DMS153 treated with DMSO at 0.1 percent for 48 hours (cell line): ENCODE measurements at regions not wholly inside any gene's neighbourhood (a gene's known extent, or its start where the extent isn't known, plus 50 kb on each side); places are given as distances from the start of the nearest gene placed in this dataset.
"Not testable (repeated sequence)": the region's sequence is repeated elsewhere in the genome, so short reads cannot be mapped to it uniquely, and the experiment has no call there.

Source experiments
- DNase-seq: peaks from one replicate; lab custom pipeline; 2025; ENCODE audit not compliant: unreplicated experiment; lab: John Stamatoyannopoulos, UW

- not testable (repeated sequence) for DNase-seq
Observed at GRCh38 chr1:244156617-244157016, 105.5 kb downstream of the ZBTB18 start.

DNA sequence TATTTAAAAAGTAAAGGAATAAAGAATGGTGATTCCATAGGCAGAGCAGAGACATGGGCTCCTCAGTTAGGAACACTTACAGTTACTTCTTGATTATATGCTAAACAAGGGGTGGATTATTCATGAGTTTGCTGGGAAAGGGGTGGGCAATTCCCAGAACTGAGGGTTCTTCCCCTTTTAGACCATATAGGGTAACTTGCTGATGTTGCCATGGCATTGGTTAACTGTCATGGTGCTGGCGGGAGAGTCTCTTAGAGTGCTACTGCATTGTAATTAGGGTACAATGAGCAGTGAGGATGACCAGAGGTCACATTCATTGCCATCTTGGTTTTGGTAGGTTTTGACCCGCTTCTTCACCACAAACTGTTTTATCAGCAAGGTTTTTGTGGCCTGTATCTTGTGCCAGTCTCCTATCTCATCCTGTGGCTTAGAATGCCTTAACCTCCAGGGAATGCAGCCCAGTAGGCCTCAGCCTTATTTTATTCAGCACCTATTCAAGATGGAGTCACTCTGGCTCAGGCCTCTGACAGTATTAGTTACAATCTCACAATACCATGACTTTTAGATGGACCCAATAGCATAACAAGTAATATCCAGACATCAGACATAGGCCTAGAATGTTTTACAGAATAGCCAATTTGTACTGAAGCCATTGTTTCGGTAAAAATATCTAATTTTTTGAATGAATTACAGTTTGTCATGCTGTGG is 106.8 kb downstream of the ZBTB18 start:
- no peak for DNase-seq

DNA sequence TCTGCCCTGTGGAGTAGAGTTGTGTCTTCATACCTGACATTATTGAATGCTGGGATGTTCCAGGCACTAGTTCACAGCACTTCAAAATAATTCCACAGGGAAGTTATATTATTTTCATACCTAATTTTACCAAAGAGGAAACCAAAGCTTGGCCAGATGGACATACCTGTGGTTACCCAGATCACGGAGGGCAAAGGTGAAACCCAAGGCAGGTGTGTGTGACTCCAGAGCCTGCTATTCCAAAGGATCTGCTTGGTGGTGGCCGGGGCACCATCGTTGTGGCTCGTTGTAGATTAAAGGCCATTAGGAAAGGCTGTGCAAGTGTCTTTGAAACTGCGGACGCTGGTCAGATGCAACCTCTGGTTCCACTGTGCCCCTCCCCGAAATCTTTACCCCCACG is 108.6 kb downstream of the ZBTB18 start:
- DNase-seq = no peak

DNA sequence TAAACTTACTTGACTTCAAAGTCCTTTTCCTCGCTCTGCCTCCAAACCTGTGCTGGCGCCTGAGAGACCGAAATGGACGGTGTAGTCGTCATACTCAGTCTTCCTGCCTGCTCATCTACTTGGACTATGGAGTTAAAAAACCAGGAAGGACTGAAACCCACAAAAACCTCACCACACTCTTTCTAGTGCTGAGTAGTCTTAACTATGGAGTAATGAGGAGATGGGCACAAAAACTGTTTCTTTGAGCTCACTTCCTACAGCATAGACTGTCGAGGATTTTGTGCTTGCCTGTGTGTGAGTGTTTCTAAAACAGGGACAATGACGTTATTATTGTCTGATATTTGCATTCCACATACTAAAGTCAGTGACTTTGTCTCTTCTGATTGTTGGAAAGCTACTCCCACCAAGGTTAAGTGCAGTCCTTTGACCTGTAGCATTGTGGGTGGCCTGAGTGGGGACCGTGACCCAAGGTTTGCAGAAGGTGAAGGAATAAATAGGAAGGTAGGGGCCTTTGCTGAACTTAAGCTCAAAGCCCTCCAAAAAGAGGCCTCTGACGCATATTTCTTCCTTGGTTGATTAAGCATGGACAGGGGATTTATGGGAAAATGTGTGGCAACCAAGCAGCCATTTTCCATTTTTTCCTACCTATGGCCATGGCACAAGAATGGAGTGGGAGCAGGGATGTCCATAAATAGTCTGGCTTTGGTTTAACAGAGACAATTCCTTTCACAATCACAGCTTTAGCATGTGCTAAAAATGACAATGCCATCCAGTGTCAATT is 109.6 kb downstream of the ZBTB18 start:
- no peak for DNase-seq

- no peak for DNase-seq
Observed at GRCh38 chr1:244161236-244161510, 110.1 kb downstream of the ZBTB18 start.

GRCh38 chr1:244162786-244163530 is 111.9 kb downstream of the ZBTB18 start:
- DNase-seq = no peak

DNA sequence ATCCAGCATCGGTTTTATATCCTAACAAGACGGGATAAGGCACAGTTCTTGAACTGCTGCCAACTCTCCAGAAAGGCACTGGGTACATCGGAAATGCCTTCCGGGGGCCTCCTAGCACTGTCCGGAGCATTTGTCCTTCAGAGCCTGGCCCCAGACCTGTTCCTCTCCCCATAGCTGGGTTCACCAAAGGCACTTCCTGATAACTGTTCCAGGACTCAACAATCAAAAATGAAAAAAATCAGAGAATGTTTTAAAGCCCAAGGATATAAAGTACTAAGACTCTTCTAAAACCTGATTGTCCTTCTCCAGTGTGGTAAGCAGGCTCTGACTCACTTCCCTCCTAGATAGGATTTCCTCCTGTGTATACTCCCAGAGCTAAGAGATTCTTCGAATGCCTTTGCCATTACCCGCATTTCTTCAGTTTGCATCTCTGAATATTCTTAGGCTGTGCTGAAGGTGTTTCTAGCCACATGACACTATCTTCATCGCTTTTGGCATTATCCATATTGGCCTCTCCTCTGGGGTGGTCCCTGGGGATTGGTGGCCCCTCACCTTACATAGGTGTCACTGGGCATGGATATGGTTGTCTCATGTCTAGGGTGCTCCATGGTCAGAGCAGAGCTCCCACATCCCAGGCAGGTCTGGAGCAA is 112.9 kb downstream of the ZBTB18 start:
- DNase-seq = no peak

- no peak for DNase-seq
Observed at GRCh38 chr1:244164511-244164890, 113.4 kb downstream of the ZBTB18 start.

DNA sequence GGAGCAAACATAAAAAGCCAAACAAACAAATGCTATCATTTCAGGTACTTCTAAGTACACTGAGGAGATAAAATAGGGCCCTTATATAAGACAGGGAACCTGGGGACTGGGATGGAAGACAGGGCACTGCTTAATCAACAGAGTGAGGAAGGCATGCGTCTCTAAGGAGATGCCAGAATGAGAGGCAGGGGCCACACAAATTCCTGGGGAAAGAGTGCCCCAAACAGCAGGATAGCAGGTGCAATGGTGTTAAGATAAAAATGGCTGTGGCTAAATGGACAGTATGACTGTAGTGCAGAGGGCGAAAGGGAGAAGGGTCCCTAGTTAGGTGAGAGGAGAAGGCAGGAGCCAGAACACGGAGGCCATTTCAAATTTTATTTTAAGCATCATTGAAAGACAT is 113.9 kb downstream of the ZBTB18 start:
- no peak for DNase-seq

DNA sequence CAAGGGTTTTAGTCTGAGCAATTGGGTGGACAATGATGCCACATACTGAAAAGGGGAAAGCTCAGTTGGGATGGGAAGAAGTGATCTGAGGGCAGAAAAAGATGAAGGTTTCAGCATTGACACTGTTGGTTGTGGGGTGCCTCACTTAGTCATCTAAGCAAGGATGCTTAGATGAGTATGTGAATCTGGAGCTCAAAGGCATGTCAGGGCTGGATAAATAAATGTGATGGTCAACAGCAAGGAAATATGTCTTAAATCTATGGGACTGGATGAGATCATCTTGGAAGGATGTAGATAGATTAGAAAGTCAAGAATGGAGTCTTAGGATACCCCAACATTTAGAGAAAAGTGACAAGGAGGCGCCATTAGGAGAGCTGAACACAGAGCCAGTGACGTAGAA is 114.6 kb downstream of the ZBTB18 start:
- DNase-seq = no peak

- DNase-seq = no peak
Observed at GRCh38 chr1:244171241-244171985, 120.3 kb downstream of the ZBTB18 start.

GRCh38 chr1:244173240-244173639 is 122.2 kb downstream of the ZBTB18 start:
- no peak for DNase-seq

GRCh38 chr1:244173769-244174168 is 122.7 kb downstream of the ZBTB18 start:
- DNase-seq = no peak

- no peak for DNase-seq
Observed at GRCh38 chr1:244174922-244175521, 123.9 kb downstream of the ZBTB18 start.

- no peak for DNase-seq
Observed at GRCh38 chr1:244176201-244176600, 125.1 kb downstream of the ZBTB18 start.

DNA sequence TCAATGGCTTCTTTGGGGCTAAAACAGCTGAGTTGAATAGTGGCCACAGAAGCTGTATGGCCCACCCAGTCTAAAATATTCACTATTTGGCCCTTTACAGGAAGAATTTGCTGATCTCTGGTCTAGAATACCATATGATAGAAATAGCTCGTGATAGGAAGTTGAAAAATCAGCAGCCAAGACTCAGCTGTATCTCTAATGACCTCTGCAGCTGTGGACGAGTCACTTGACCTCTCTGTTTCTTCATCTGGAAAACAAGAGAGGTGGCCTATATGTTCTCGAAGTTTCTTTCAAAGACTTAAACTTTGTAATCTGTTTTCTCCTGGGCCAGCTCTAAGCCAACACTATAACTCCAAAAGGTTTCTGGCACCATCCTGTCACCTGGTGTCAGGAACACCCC is 129.2 kb downstream of the ZBTB18 start:
- DNase-seq = no peak

DNA sequence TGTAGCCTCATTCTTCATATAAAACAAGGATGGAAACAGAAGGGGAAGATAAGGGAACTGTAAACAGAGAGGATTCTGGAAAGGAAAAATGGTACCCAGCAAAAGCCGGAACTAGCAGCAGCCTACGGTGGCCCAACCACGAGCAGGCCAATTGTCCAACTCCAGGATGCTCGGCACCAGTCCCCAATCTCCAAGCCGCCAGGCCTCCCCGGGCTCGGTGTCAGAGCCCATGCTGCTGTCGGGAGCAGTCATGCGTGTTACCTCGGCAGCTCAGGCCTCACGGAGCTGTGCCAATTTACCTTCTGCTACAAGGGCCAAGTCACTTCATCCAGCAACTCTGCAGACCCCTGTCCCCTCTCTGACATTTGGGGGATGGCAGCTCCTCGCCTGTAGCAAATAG is 130.8 kb downstream of the ZBTB18 start:
- no peak for DNase-seq

DNA sequence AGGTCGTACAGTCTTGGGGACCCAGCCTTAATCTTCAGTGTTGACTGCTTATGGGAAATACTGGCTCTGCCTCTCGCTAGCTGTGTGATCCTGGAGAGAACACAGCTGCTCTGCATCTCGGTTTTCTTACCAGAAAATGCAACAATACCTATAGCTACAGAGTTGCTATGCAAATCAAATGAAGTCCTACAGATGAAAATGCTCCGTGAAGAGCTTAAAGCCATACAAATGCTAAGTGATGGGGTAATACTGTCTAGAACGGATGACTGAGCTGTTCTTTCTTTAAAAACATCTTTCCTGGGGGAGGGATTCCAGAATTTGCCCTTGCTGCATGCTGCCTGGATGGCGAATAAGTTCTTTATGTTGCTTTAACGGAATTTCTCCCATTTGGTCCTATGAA is 132.0 kb downstream of the ZBTB18 start:
- no peak for DNase-seq

DNA sequence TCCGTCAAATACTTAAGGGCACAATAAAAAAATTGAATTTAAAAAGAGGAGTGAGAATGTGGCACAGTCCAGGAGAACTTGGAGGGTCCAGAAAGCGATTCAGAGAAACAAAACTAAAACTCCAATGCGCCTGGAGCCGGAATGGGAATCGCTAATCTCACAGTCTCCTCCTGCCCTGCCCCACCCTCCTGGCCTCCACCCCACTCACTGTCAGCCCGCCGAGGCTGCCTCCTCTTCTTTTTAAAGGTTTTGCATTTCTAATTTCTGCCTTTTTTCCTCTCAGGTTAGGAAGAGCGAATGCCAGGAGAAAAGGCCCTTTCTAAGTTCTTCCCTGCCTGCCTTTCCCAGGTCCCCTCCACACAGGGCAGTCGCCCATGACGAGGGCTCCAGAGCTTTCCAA is 135.3 kb downstream of the ZBTB18 start:
- DNase-seq = no peak

- DNase-seq = no peak
Observed at GRCh38 chr1:244187310-244187709, 136.2 kb downstream of the ZBTB18 start.

GRCh38 chr1:244191581-244191980 is 140.5 kb downstream of the ZBTB18 start:
- no peak for DNase-seq
